ENCODE measurements at regions not wholly inside any gene's neighbourhood (a gene's known extent, or its start where the extent isn't known, plus 50 kb on each side); places are given as distances from the start of the nearest gene placed in this dataset.

DNA sequence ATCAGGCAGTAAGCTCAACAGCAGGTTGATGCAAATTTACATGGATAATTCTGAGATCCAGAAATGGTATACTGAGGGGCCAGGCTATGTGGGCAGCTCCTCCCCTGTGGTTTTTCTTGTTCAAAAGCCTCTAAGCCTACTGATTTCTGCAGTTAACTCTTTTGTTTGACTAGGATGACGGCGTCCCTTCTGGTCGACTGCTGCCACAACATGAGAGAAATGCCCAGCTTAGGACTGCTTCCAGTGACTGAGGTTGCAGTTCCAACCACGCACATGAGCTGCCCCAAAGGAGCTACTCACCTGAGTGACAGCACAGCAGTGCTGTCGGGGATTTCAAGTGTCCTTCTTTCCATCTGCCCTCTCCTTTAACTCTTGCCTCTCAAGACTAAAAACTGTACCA is 973.0 kb upstream of the GHITM start:
- DNase-seq (ENCODE audit: low read depth, low spot score) (no peak), ATAC-seq (no peak)
- Histone ChIP-seq H3K9me2 (ENCODE audit: insufficient read depth) (no peaks in the 10 kb centered on the region), H3K9ac (ENCODE audit: low read length) (no peak overlapping the region), H3K9me3 (ENCODE audit: control insufficient read depth in 1 of 2, insufficient read depth in 1 of 2, low read depth in 1 of 2, low read length in 2 of 2) (peaks cover 10 to 12% of the 10 kb centered on the region in 2 experiments; a peak in 2 of 4 replicates), H3K4me2 (ENCODE audit: low read length) (no peak overlapping the region), H3K4me3 (replicated peaks in 1 of 2; ENCODE audit: low read depth in 1 of 2, low read length in 2 of 2) (no peak overlapping the region), H3K36me3 (ENCODE audit: control insufficient read depth in 1 of 2, insufficient read depth in 2 of 2, low read length in 2 of 2) (no peaks in the 10 kb centered on the region), H3K79me2 (ENCODE audit: insufficient read depth, low read length) (no peaks in the 10 kb centered on the region), H4K20me1 (ENCODE audit: insufficient read depth) (no peaks in the 10 kb centered on the region), H2AFZ (ENCODE audit: low read depth, low read length, poor library complexity, severe bottlenecking) (no peak overlapping the region), H3K27ac (ENCODE audit: low read depth, low read length) (no peak overlapping the region), H3K4me1 (ENCODE audit: control insufficient read depth in 1 of 2, insufficient read depth in 2 of 2, low read length in 2 of 2) (no peaks in the 10 kb centered on the region), H3K27me3 (ENCODE audit: insufficient read depth, low read length) (no peaks in the 10 kb centered on the region)
- ChIA-PET RAD21 (ENCODE audit: low non-redundant PET in 1 of 2, low total read pairs in 2 of 2, uncharacterized antibody in 2 of 2, unreplicated experiment in 2 of 2) (no interaction called here), POLR2A (no interaction called here), CTCF (no interaction called here)
- TF ChIP-seq ATF3 (IDR thresholded peaks at IDR 0.05): no peak
- TF ChIP-seq FOSL1 (IDR thresholded peaks at IDR 0.05; ENCODE audit: low read depth): no peak
- TF ChIP-seq, protein P1, sequence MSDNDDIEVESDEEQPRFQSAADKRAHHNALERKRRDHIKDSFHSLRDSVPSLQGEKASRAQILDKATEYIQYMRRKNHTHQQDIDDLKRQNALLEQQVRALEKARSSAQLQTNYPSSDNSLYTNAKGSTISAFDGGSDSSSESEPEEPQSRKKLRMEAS (IDR thresholded peaks at IDR 0.05): no peak
- TF ChIP-seq SIN3A (IDR thresholded peaks at IDR 0.05; ENCODE audit: low read depth): no peak
- TF ChIP-seq RAD21 (IDR thresholded peaks at IDR 0.05; ENCODE audit: low read depth): no peak
- no peak for TF ChIP-seq SP1 (IDR thresholded peaks at IDR 0.05; ENCODE audit: low read depth)
- TF ChIP-seq SRF (IDR thresholded peaks at IDR 0.05; ENCODE audit: low read depth): no peak
- TF ChIP-seq, protein P2, sequence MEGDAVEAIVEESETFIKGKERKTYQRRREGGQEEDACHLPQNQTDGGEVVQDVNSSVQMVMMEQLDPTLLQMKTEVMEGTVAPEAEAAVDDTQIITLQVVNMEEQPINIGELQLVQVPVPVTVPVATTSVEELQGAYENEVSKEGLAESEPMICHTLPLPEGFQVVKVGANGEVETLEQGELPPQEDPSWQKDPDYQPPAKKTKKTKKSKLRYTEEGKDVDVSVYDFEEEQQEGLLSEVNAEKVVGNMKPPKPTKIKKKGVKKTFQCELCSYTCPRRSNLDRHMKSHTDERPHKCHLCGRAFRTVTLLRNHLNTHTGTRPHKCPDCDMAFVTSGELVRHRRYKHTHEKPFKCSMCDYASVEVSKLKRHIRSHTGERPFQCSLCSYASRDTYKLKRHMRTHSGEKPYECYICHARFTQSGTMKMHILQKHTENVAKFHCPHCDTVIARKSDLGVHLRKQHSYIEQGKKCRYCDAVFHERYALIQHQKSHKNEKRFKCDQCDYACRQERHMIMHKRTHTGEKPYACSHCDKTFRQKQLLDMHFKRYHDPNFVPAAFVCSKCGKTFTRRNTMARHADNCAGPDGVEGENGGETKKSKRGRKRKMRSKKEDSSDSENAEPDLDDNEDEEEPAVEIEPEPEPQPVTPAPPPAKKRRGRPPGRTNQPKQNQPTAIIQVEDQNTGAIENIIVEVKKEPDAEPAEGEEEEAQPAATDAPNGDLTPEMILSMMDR (IDR thresholded peaks at IDR 0.05 in 2 of 3, conservative IDR thresholded peaks at IDR 0.05 in 1 of 3; ENCODE audit: borderline replicate concordance in 1 of 3, insufficient read depth in 1 of 3, low read depth in 2 of 3, low read length in 2 of 3): no peak
- TF ChIP-seq YY1 (IDR thresholded peaks at IDR 0.05; ENCODE audit: extremely low read depth, insufficient replicate concordance, low read depth, low read length): no peak
- TF ChIP-seq, protein P3, sequence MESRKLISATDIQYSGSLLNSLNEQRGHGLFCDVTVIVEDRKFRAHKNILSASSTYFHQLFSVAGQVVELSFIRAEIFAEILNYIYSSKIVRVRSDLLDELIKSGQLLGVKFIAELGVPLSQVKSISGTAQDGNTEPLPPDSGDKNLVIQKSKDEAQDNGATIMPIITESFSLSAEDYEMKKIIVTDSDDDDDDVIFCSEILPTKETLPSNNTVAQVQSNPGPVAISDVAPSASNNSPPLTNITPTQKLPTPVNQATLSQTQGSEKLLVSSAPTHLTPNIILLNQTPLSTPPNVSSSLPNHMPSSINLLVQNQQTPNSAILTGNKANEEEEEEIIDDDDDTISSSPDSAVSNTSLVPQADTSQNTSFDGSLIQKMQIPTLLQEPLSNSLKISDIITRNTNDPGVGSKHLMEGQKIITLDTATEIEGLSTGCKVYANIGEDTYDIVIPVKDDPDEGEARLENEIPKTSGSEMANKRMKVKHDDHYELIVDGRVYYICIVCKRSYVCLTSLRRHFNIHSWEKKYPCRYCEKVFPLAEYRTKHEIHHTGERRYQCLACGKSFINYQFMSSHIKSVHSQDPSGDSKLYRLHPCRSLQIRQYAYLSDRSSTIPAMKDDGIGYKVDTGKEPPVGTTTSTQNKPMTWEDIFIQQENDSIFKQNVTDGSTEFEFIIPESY (IDR thresholded peaks at IDR 0.05; ENCODE audit: extremely low read depth, insufficient replicate concordance, low read length): no peak
- no peak for TF ChIP-seq POLR2AphosphoS5 (IDR thresholded peaks at IDR 0.05; ENCODE audit: low read depth, low read length)
- no peak for TF ChIP-seq EZH2 (IDR thresholded peaks at IDR 0.05)
- TF ChIP-seq CEBPB (IDR thresholded peaks at IDR 0.05; ENCODE audit: low read depth): no peak
- no peak for TF ChIP-seq EZH2phosphoT487 (IDR thresholded peaks at IDR 0.05; ENCODE audit: borderline replicate concordance)
- no peak for TF ChIP-seq POLR2A (IDR thresholded peaks at IDR 0.05; ENCODE audit: borderline replicate concordance, extremely low read depth, insufficient read depth, insufficient read length)
- no peak for TF ChIP-seq ZNF274 (IDR thresholded peaks at IDR 0.05; ENCODE audit: low read depth, low read length)
- BruUV-seq (replicated peaks): no TSS peak
- intact Hi-C loops (cut with micrococcal nuclease): no loop called here

All from HCT116 (cell line).